PFSK-1 (cell line): ENCODE measurements at regions not wholly inside any gene's neighbourhood (a gene's known extent, or its start where the extent isn't known, plus 50 kb on each side); places are given as distances from the start of the nearest gene placed in this dataset.

Source experiments
- FOXP2 ChIP-seq: optimal IDR thresholded peaks from 2 replicates; pipeline ENCODE3; 2011; ENCODE audit warnings: borderline replicate concordance, control low read depth, inconsistent platforms; ENCODE audit not compliant: insufficient read depth; ENCODE audit errors: extremely low read length, extremely low read depth
- POLR2AphosphoS5 ChIP-seq: IDR thresholded peaks from 2 replicates; pipeline ENCODE4 v1.6.1; 2012; ENCODE audit warnings: low read depth, mild to moderate bottlenecking, control low read depth, low read length, moderate library complexity
- REST ChIP-seq, 2 experiments: IDR thresholded peaks; 2 replicates each; pipeline versions ENCODE4 v1.6.1 to v1.8.0; 2011 to 2012; ENCODE audit warnings: low read depth in 2 of 2, low read length in 2 of 2, control low read depth in 1 of 2, inconsistent platforms in 1 of 2, mild to moderate bottlenecking in 1 of 2, moderate library complexity in 1 of 2; ENCODE audit not compliant: insufficient read depth in 1 of 2
- SIN3A ChIP-seq: IDR thresholded peaks from 2 replicates; pipeline ENCODE4 v1.6.1; 2012; ENCODE audit warnings: mild to moderate bottlenecking, low read length, moderate library complexity, borderline replicate concordance; ENCODE audit not compliant: insufficient read depth
- TAF1 ChIP-seq: IDR thresholded peaks from 2 replicates; pipeline ENCODE4 v1.6.1; 2012; ENCODE audit warnings: low read length, control low read depth, borderline replicate concordance; ENCODE audit not compliant: insufficient read depth

GRCh38 chr7:41039386-41039953, 663.4 kb downstream of the INHBA start:
- no peak for TF ChIP-seq POLR2AphosphoS5
- TF ChIP-seq SIN3A = no peak
- TF ChIP-seq TAF1 = no peak
- TF ChIP-seq FOXP2 = no peak
- TF ChIP-seq REST (IDR thresholded peaks at IDR 0.05; ENCODE audit: insufficient read depth in 1 of 2, low read depth in 2 of 2, low read length in 2 of 2) = no peak

GRCh38 chr7:41038211-41038610, 664.7 kb downstream of the INHBA start:
- TF ChIP-seq POLR2AphosphoS5 (no peak), TAF1 (no peak), SIN3A (no peak), REST (IDR thresholded peaks at IDR 0.05; ENCODE audit: insufficient read depth in 1 of 2, low read depth in 2 of 2, low read length in 2 of 2) (no peak), FOXP2 (no peak)

GRCh38 chr7:41037691-41038090, 665.2 kb downstream of the INHBA start:
- no peak for TF ChIP-seq POLR2AphosphoS5
- no peak for TF ChIP-seq FOXP2
- no peak for TF ChIP-seq TAF1
- TF ChIP-seq REST (IDR thresholded peaks at IDR 0.05; ENCODE audit: insufficient read depth in 1 of 2, low read depth in 2 of 2, low read length in 2 of 2) = no peak
- no peak for TF ChIP-seq SIN3A

- TF ChIP-seq TAF1 = no peak
- TF ChIP-seq SIN3A = no peak
- no peak for TF ChIP-seq REST (IDR thresholded peaks at IDR 0.05; ENCODE audit: insufficient read depth in 1 of 2, low read depth in 2 of 2, low read length in 2 of 2)
- no peak for TF ChIP-seq FOXP2
- no peak for TF ChIP-seq POLR2AphosphoS5
Observed at GRCh38 chr7:41035794-41036193, 667.1 kb downstream of the INHBA start.
